ENCODE measurements at regions not wholly inside any gene's neighbourhood (a gene's known extent, or its start where the extent isn't known, plus 50 kb on each side); places are given as distances from the start of the nearest gene placed in this dataset.

GRCh38 chr13:28582892-28583240 lies 76.1 kb upstream of the POMP start:
- TF ChIP-seq ZFX (IDR thresholded peaks at IDR 0.05) (no peak), CTCF (conservative IDR thresholded peaks at IDR 0.05) (no peak)
- H3K27ac ChIP-seq = no peak overlapping the region

DNA sequence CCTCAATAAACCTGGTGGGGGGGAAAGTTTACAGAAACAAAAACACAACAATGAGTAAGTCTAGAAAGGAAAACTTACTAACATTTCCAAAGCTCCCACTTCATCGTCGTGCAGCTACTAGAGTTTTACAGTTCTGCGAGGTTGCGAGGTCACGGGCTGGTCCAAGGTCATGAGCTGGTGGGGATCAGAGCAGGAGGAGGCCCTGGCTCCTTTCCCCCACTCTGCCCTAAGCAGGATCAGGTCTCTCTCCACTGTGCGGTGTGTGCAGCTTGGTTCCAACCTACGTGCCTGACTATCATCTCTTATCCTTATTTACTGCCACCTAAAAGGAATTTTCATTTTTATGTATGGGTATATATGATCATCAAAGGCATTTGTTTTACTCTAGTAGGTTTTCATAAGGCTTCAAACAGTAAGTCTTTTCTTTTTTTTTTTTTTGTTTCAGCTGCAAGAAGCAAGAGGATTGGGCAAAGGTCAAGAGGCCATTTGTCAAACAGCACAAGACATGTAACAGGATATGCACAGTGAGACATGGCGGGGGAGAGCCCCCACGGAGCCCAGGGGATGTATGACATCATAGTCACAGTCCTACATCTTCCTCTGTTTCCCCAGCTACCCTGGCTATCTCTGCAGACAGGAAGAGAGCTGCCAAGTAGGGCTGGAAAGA lies 76.6 kb upstream of the POMP start:
- TF ChIP-seq ZFX (IDR thresholded peaks at IDR 0.05) = no peak
- TF ChIP-seq CTCF (conservative IDR thresholded peaks at IDR 0.05) = no peak
- no peak overlapping the region for H3K27ac ChIP-seq

DNA sequence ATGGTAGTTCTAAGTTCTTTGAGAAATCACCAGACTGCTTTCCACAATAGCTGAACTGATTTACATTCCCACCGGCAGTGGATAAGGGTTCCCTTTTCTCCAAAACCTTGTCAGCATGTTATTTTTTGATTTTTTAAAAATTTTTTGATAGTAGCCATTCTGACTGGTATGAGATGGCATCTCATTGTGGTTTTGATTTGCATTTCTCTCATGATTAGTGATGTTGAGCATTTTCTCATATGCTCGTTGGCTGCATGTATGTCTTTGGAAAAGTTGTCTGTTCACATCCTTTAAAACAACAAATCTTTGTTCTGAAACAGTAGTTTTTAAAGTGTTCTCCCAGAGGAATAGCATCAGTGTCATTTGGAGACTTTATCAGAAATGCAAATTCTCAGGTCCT lies 77.5 kb upstream of the POMP start:
- no peak overlapping the region for H3K27ac ChIP-seq
- TF ChIP-seq CTCF (conservative IDR thresholded peaks at IDR 0.05) (no peak), ZFX (IDR thresholded peaks at IDR 0.05) (no peak)

- H3K27ac ChIP-seq = no peak overlapping the region
- TF ChIP-seq CTCF (conservative IDR thresholded peaks at IDR 0.05) (no peak), ZFX (IDR thresholded peaks at IDR 0.05) (0 out of 2 replicates have a peak, but pooled peaks have one; percentile 17)
Observed at GRCh38 chr13:28579736-28580135, 79.2 kb upstream of the POMP start.

GRCh38 chr13:28579322-28579721 lies 79.6 kb upstream of the POMP start:
- no peak overlapping the region for H3K27ac ChIP-seq
- TF ChIP-seq ZFX (IDR thresholded peaks at IDR 0.05) (no peak), CTCF (conservative IDR thresholded peaks at IDR 0.05) (no peak)

GRCh38 chr13:28576067-28576466 lies 81.1 kb upstream of the FLT1 start:
- TF ChIP-seq ZFX (IDR thresholded peaks at IDR 0.05) (no peak), CTCF (conservative IDR thresholded peaks at IDR 0.05) (no peak)
- no peak overlapping the region for H3K27ac ChIP-seq

GRCh38 chr13:28575200-28575599 lies 80.3 kb upstream of the FLT1 start:
- H3K27ac ChIP-seq = no peak overlapping the region
- no peak for TF ChIP-seq ZFX (IDR thresholded peaks at IDR 0.05)
- no peak for TF ChIP-seq CTCF (conservative IDR thresholded peaks at IDR 0.05)
